ENCODE measurements at regions not wholly inside any gene's neighbourhood (a gene's known extent, or its start where the extent isn't known, plus 50 kb on each side); places are given as distances from the start of the nearest gene placed in this dataset.

GRCh38 chrX:63993936-63994335 lies 208.9 kb upstream of the ARHGEF9 start:
- no peak for DNase-seq (ENCODE audit: low read depth)
- TF ChIP-seq, protein P1, sequence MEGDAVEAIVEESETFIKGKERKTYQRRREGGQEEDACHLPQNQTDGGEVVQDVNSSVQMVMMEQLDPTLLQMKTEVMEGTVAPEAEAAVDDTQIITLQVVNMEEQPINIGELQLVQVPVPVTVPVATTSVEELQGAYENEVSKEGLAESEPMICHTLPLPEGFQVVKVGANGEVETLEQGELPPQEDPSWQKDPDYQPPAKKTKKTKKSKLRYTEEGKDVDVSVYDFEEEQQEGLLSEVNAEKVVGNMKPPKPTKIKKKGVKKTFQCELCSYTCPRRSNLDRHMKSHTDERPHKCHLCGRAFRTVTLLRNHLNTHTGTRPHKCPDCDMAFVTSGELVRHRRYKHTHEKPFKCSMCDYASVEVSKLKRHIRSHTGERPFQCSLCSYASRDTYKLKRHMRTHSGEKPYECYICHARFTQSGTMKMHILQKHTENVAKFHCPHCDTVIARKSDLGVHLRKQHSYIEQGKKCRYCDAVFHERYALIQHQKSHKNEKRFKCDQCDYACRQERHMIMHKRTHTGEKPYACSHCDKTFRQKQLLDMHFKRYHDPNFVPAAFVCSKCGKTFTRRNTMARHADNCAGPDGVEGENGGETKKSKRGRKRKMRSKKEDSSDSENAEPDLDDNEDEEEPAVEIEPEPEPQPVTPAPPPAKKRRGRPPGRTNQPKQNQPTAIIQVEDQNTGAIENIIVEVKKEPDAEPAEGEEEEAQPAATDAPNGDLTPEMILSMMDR (conservative IDR thresholded peaks at IDR 0.05; ENCODE audit: control insufficient read depth, insufficient read depth, low read depth, low read length), result no peak
- no peak overlapping the region for H3K4me3 ChIP-seq (ENCODE audit: control insufficient read depth, low read depth, low read length)

DNA sequence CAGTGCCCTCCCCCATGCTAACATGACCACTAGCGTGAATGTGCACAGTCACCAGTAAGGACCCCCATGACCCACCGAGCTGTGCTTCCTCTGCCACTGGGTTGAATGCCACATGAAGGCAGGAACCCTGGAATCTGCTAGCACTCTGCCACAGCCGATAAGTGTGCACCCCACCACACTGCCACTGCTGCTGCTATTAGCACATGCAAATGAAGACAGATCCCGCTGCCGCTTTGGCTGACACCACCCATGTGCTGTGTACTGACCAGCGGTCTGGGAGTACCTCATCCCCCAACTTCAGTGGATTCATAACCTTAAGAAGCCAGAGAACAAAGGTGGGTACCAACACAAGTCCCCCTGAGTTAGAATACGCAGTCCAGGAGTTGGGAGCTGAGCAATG lies 200.9 kb upstream of the ARHGEF9 start:
- TF ChIP-seq, protein P1 (conservative IDR thresholded peaks at IDR 0.05; ENCODE audit: control insufficient read depth, insufficient read depth, low read depth, low read length), result no peak
- no peak overlapping the region for H3K4me3 ChIP-seq (ENCODE audit: control insufficient read depth, low read depth, low read length)
- no peak for DNase-seq (ENCODE audit: low read depth)

GRCh38 chrX:63979480-63979879 lies 194.5 kb upstream of the ARHGEF9 start:
- TF ChIP-seq, protein P1 (conservative IDR thresholded peaks at IDR 0.05; ENCODE audit: control insufficient read depth, insufficient read depth, low read depth, low read length), result no peak
- DNase-seq (ENCODE audit: low read depth), result no peak
- no peak overlapping the region for H3K4me3 ChIP-seq (ENCODE audit: control insufficient read depth, low read depth, low read length)

GRCh38 chrX:63967551-63967950 lies 182.5 kb upstream of the ARHGEF9 start:
- TF ChIP-seq, protein P1 (conservative IDR thresholded peaks at IDR 0.05; ENCODE audit: control insufficient read depth, insufficient read depth, low read depth, low read length), result no peak
- no peak for DNase-seq (ENCODE audit: low read depth)
- H3K4me3 ChIP-seq (ENCODE audit: control insufficient read depth, low read depth, low read length), result no peak overlapping the region

GRCh38 chrX:63963095-63963784 lies 178.2 kb upstream of the ARHGEF9 start:
- TF ChIP-seq, protein P1 (conservative IDR thresholded peaks at IDR 0.05; ENCODE audit: control insufficient read depth, insufficient read depth, low read depth, low read length), result no peak
- no peak overlapping the region for H3K4me3 ChIP-seq (ENCODE audit: control insufficient read depth, low read depth, low read length)

GRCh38 chrX:63961964-63962363 lies 176.9 kb upstream of the ARHGEF9 start:
- TF ChIP-seq, protein P1 (conservative IDR thresholded peaks at IDR 0.05; ENCODE audit: control insufficient read depth, insufficient read depth, low read depth, low read length), result no peak
- DNase-seq (ENCODE audit: low read depth), result no peak
- no peak overlapping the region for H3K4me3 ChIP-seq (ENCODE audit: control insufficient read depth, low read depth, low read length)

More at GRCh38 chrX:63963095-63963784, 178.2 kb upstream of the ARHGEF9 start:
- DNase-seq (ENCODE audit: low read depth), result no peak

Measured in fibroblast of mammary gland (primary cell).